A673 (cell line): ENCODE measurements at regions not wholly inside any gene's neighbourhood (a gene's known extent, or its start where the extent isn't known, plus 50 kb on each side); places are given as distances from the start of the nearest gene placed in this dataset.

Experiments used
- BruUV-seq: library from RNA; stranded (reverse); fragments of 400-500 nt; replicated peaks from 2 replicates; lab custom pipeline; 2021; lab: Mats Ljungman, UMichigan
- CTCF ChIA-PET: fragments of 300-600 bp; sonication (Branson Sonifier 250); formaldehyde crosslinking; loops from one replicate; lab custom pipeline; 2022; ENCODE audit warnings: antibody characterized with exemption; lab: Charles Lee
- POLR2A ChIA-PET: fragments of 300-600 bp; sonication (Branson Sonifier 250); formaldehyde crosslinking; loops from one replicate; lab custom pipeline; 2022; ENCODE audit warnings: antibody characterized with exemption; ENCODE audit not compliant: low non-redundant PET; lab: Charles Lee
- DNase-seq: peaks from one replicate; pipeline ENCODE4 v3.0.0-alpha.2; 2015; ENCODE audit warnings: low spot score
- H3K27ac ChIP-seq: fragments of 200-600 bp; sonication (generic); 2 replicates; pipeline ENCODE4 v1.5.1; 2016; ENCODE audit warnings: mixed run types, low read depth, mild to moderate bottlenecking, mixed read lengths, antibody characterized with exemption, low read length; ENCODE audit not compliant: poor library complexity, severe bottlenecking
- H3K27me3 ChIP-seq: fragments of 200-600 bp; sonication (generic); replicated peaks from 2 replicates; pipeline ENCODE4 v1.6.1; 2017; ENCODE audit warnings: mixed run types, low read depth, mild to moderate bottlenecking, mixed read lengths, antibody characterized with exemption, low read length; ENCODE audit not compliant: insufficient read depth, poor library complexity
- H3K36me3 ChIP-seq: fragments of 200-600 bp; sonication (generic); 2 replicates; pipeline ENCODE4 v1.6.1; 2016; ENCODE audit warnings: mixed run types, mild to moderate bottlenecking, mixed read lengths, antibody characterized with exemption, low read length; ENCODE audit not compliant: insufficient read depth, poor library complexity, severe bottlenecking
- H3K4me1 ChIP-seq: fragments of 200-600 bp; sonication (generic); 2 replicates; pipeline ENCODE4 v1.6.1; 2017; ENCODE audit warnings: mixed run types, mild to moderate bottlenecking, mixed read lengths, antibody characterized with exemption, low read length; ENCODE audit not compliant: insufficient read depth, poor library complexity, severe bottlenecking
- H3K4me3 ChIP-seq: fragments of 200-600 bp; sonication (generic); 2 replicates; pipeline ENCODE4 v1.5.1; 2016; ENCODE audit warnings: low read depth, mixed run types, mild to moderate bottlenecking, mixed read lengths, low read length; ENCODE audit not compliant: poor library complexity, severe bottlenecking
- H3K9me3 ChIP-seq: fragments of 200-600 bp; sonication (generic); 2 replicates; pipeline ENCODE4 v1.6.1; 2016; ENCODE audit warnings: mixed run types, low read depth, mild to moderate bottlenecking, mixed read lengths, antibody characterized with exemption, low read length; ENCODE audit not compliant: poor library complexity, severe bottlenecking
- EZH2 ChIP-seq: fragments of 200-600 bp; sonication (generic); IDR thresholded peaks from 2 replicates; pipeline ENCODE4 v1.6.1; 2017; ENCODE audit warnings: borderline replicate concordance, low read depth, mild to moderate bottlenecking, mixed read lengths, antibody characterized with exemption, low read length; ENCODE audit not compliant: poor library complexity, severe bottlenecking
- intact Hi-C: fragments of 100-400 bp; cut with micrococcal nuclease; formaldehyde crosslinking; loops from one replicate; pipeline ENCODE4 v1.10.0; 2022; ENCODE audit not compliant: unreplicated experiment
- TF ChIP-seq, protein P1 (sequence below): fragments of 300-800, 200-600 bp; sonication (generic); conservative IDR thresholded peaks from 2 replicates; pipeline ENCODE4 v1.5.1; 2017; ENCODE audit warnings: low read depth, mild to moderate bottlenecking, antibody characterized with exemption, low read length, moderate library complexity, mixed read lengths

DNA sequence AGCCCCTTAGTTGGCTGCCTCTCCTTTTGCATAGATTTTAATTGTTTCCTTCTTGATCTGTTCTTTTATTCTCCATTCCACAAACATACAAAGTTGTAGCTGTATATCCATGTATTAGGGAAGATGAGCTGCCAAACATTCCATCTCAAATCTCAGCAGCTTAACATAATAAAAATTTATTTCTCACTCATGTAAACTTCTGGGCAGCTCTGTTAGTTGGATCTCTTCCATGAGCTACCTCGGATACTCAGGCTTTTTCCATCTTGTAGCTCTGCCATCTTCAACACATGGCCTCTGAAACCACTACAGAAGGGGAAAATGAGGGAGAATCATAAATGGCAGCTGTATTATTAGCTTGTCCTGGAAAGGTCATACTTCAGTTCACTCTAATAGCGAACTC lies 149.4 kb upstream of the BMP2 start:
- ChIA-PET CTCF (no interaction called here), POLR2A (no interaction called here)
- intact Hi-C loops, result no loop called here

GRCh38 chr20:6616421-6616820 lies 151.1 kb upstream of the BMP2 start:
- no peak overlapping the region for H3K27ac ChIP-seq
- no peak overlapping the region for H3K4me3 ChIP-seq
- intact Hi-C loops, result no loop called here
- CTCF ChIA-PET, result no interaction called here
- no peaks in the 10 kb centered on the region for H3K36me3 ChIP-seq
- no peaks in the 10 kb centered on the region for H3K9me3 ChIP-seq
- no TSS peak for BruUV-seq
- no peaks in the 10 kb centered on the region for H3K4me1 ChIP-seq
- no peak for DNase-seq
- TF ChIP-seq, protein P1, sequence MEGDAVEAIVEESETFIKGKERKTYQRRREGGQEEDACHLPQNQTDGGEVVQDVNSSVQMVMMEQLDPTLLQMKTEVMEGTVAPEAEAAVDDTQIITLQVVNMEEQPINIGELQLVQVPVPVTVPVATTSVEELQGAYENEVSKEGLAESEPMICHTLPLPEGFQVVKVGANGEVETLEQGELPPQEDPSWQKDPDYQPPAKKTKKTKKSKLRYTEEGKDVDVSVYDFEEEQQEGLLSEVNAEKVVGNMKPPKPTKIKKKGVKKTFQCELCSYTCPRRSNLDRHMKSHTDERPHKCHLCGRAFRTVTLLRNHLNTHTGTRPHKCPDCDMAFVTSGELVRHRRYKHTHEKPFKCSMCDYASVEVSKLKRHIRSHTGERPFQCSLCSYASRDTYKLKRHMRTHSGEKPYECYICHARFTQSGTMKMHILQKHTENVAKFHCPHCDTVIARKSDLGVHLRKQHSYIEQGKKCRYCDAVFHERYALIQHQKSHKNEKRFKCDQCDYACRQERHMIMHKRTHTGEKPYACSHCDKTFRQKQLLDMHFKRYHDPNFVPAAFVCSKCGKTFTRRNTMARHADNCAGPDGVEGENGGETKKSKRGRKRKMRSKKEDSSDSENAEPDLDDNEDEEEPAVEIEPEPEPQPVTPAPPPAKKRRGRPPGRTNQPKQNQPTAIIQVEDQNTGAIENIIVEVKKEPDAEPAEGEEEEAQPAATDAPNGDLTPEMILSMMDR, result no peak
- TF ChIP-seq EZH2, result no peak
- POLR2A ChIA-PET, result no interaction called here
- no peaks in the 10 kb centered on the region for H3K27me3 ChIP-seq

More for the DNA sequence above, 149.4 kb upstream of the BMP2 start:
- H3K27me3 ChIP-seq, result no peaks in the 10 kb centered on the region
- BruUV-seq, result no TSS peak
- H3K4me3 ChIP-seq, result no peak overlapping the region
- H3K9me3 ChIP-seq, result no peaks in the 10 kb centered on the region
- no peak for DNase-seq
- H3K36me3 ChIP-seq, result no peaks in the 10 kb centered on the region
- H3K27ac ChIP-seq, result no peak overlapping the region
- TF ChIP-seq EZH2, result no peak
- TF ChIP-seq, protein P1, result no peak
- H3K4me1 ChIP-seq, result no peaks in the 10 kb centered on the region

DNA sequence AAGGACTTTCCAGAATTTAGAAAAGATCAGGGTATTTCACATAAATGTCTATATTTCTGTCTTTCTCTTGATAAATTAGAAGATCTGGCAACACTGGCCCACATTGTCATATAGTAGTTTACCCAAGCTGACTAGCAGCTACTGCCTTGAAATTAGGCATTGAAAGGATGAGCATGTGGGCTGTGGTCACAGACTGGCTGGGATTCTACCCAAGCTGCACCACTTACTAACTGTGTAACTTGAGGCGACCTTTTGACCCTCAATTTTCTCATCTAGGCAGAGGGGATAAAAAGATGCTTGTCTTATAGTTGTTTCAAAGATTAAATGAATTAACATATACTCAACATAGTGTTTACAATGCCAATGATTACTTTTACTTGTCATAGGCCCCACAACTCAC lies 152.7 kb upstream of the BMP2 start:
- ChIA-PET POLR2A (no interaction called here), CTCF (no interaction called here)
- Histone ChIP-seq H3K4me3 (no peak overlapping the region), H3K9me3 (no peaks in the 10 kb centered on the region), H3K4me1 (no peaks in the 10 kb centered on the region), H3K36me3 (no peaks in the 10 kb centered on the region), H3K27ac (no peak overlapping the region), H3K27me3 (no peaks in the 10 kb centered on the region)
- no TSS peak for BruUV-seq
- no peak for DNase-seq
- TF ChIP-seq EZH2, result no peak
- TF ChIP-seq, protein P1, result no peak
- intact Hi-C loops, result no loop called here
